HEK293 (cell line): ENCODE measurements at regions not wholly inside any gene's neighbourhood (a gene's known extent, or its start where the extent isn't known, plus 50 kb on each side); places are given as distances from the start of the nearest gene placed in this dataset.

Source experiments
- CTCF ChIA-PET: fragments of 350-600 bp; formaldehyde crosslinking; extraction: SDS; loops from one replicate; lab custom pipeline; 2021; ENCODE audit warnings: antibody characterized with exemption; lab: Yijun Ruan, JAX
- POLR2A ChIA-PET: fragments of 300-600 bp; formaldehyde crosslinking; extraction: SDS; loops from one replicate; lab custom pipeline; 2020; ENCODE audit warnings: antibody characterized with exemption, inconsistent platforms; lab: Yijun Ruan, JAX
- H3K27ac ChIP-seq: fragments of 200-500 bp; sonication (Bioruptor generic); 2 replicates; pipeline ENCODE4 v1.5.1; 2014; ENCODE audit warnings: low read depth, low read length, control low read depth, inconsistent platforms; ENCODE audit errors: extremely low read depth
- H3K36me3 ChIP-seq, 2 experiments: fragments of 200-500 bp in 1 of 2; sonication (Bioruptor generic) in 1 of 2; 1 replicate in 1 of 2; 2 replicates in 1 of 2; pipeline ENCODE4 v1.5.1; 2014 to 2017; ENCODE audit warnings: inconsistent platforms in 2 of 2, low read length in 2 of 2; ENCODE audit not compliant: control insufficient read depth in 2 of 2, insufficient read depth in 1 of 2
- H3K4me1 ChIP-seq: fragments of 200-500 bp; sonication (Bioruptor generic); 2 replicates; pipeline ENCODE4 v1.5.1; 2014; ENCODE audit warnings: mild to moderate bottlenecking, low read length, inconsistent platforms; ENCODE audit not compliant: control insufficient read depth, insufficient read depth
- H3K4me3 ChIP-seq: 2 replicates; pipeline ENCODE4 v1.5.1; 2011; ENCODE audit warnings: low read depth, mild to moderate bottlenecking, control low read depth, low read length, moderate library complexity
- H3K9me3 ChIP-seq: fragments of 200-500 bp; sonication (Bioruptor generic); 2 replicates; pipeline ENCODE4 v1.5.1; 2014; ENCODE audit warnings: low read depth, low read length, inconsistent platforms; ENCODE audit not compliant: control insufficient read depth, insufficient read depth
- ELK4 ChIP-seq: IDR thresholded peaks from 2 replicates; pipeline ENCODE4 v1.6.1; 2011; ENCODE audit warnings: mild to moderate bottlenecking, low read depth, low read length, borderline replicate concordance
- KLF10 ChIP-seq: fragments of 450-650 bp; IDR thresholded peaks from 2 replicates; pipeline ENCODE4 v1.5.1; 2018; ENCODE audit warnings: missing biosample characterization, mild to moderate bottlenecking, missing genetic modification characterization
- KLF7 ChIP-seq: fragments of 450-650 bp; formaldehyde crosslinking; IDR thresholded peaks from 2 replicates; pipeline ENCODE4 v1.5.1; 2016; ENCODE audit warnings: missing biosample characterization, missing genetic modification characterization, borderline replicate concordance
- OVOL3 ChIP-seq: fragments of 450-650 bp; formaldehyde crosslinking; IDR thresholded peaks from 2 replicates; pipeline ENCODE4 v1.5.1; 2016; ENCODE audit warnings: missing biosample characterization, missing genetic modification characterization
- PATZ1 ChIP-seq: fragments of 450-650 bp; formaldehyde crosslinking; IDR thresholded peaks from 2 replicates; pipeline ENCODE4 v1.5.1; 2016; ENCODE audit warnings: missing biosample characterization, missing genetic modification characterization
- RBAK ChIP-seq: fragments of 450-650 bp; formaldehyde crosslinking; IDR thresholded peaks from 2 replicates; pipeline ENCODE4 v1.5.1; 2016; ENCODE audit warnings: missing biosample characterization, missing genetic modification characterization
- SCRT1 ChIP-seq: fragments of 450-650 bp; formaldehyde crosslinking; IDR thresholded peaks from 2 replicates; pipeline ENCODE4 v1.5.1; 2016; ENCODE audit warnings: missing biosample characterization, missing genetic modification characterization, borderline replicate concordance
- ZBTB10 ChIP-seq: fragments of 450-650 bp; formaldehyde crosslinking; IDR thresholded peaks from 2 replicates; pipeline ENCODE4 v1.5.1; 2016; ENCODE audit warnings: missing biosample characterization, missing genetic modification characterization
- ZFP3 ChIP-seq: fragments of 450-650 bp; formaldehyde crosslinking; IDR thresholded peaks from 2 replicates; pipeline ENCODE4 v1.5.1; 2016; ENCODE audit warnings: low read depth, missing biosample characterization, missing genetic modification characterization
- ZNF112 ChIP-seq: fragments of 450-650 bp; formaldehyde crosslinking; IDR thresholded peaks from 2 replicates; pipeline ENCODE4 v1.5.0; 2017; ENCODE audit warnings: missing biosample characterization, missing genetic modification characterization
- ZNF19 ChIP-seq: fragments of 450-650 bp; formaldehyde crosslinking; IDR thresholded peaks from 2 replicates; pipeline ENCODE4; 2016; ENCODE audit warnings: missing biosample characterization, missing genetic modification characterization, low read depth
- ZNF2 ChIP-seq: fragments of 450-650 bp; formaldehyde crosslinking; IDR thresholded peaks from 2 replicates; pipeline ENCODE4 v1.5.1; 2016; ENCODE audit warnings: missing biosample characterization, missing genetic modification characterization
- ZNF24 ChIP-seq: fragments of 450-650 bp; formaldehyde crosslinking; IDR thresholded peaks from 2 replicates; pipeline ENCODE4 v1.5.1; 2016; ENCODE audit warnings: missing biosample characterization, missing genetic modification characterization
- ZNF248 ChIP-seq: fragments of 450-650 bp; formaldehyde crosslinking; IDR thresholded peaks from 2 replicates; pipeline ENCODE4 v1.5.1; 2017; ENCODE audit warnings: missing biosample characterization, missing genetic modification characterization
- ZNF292 ChIP-seq: fragments of 450-650 bp; formaldehyde crosslinking; IDR thresholded peaks from 2 replicates; pipeline ENCODE4 v1.5.1; 2016; ENCODE audit warnings: low read depth, missing biosample characterization, missing genetic modification characterization, borderline replicate concordance
- ZNF311 ChIP-seq: fragments of 450-650 bp; formaldehyde crosslinking; IDR thresholded peaks from 2 replicates; pipeline ENCODE4 v1.5.1; 2017; ENCODE audit warnings: missing biosample characterization, missing genetic modification characterization, borderline replicate concordance
- ZNF426 ChIP-seq: fragments of 450-650 bp; formaldehyde crosslinking; IDR thresholded peaks from 2 replicates; pipeline ENCODE4 v1.5.1; 2017; ENCODE audit warnings: missing biosample characterization, missing genetic modification characterization, mild to moderate bottlenecking, inconsistent platforms, moderate library complexity
- ZNF449 ChIP-seq: fragments of 450-650 bp; formaldehyde crosslinking; IDR thresholded peaks from 2 replicates; pipeline ENCODE4 v1.5.1; 2017; ENCODE audit warnings: missing biosample characterization, mild to moderate bottlenecking, missing genetic modification characterization, moderate library complexity
- ZNF473 ChIP-seq: fragments of 450-650 bp; formaldehyde crosslinking; IDR thresholded peaks from 2 replicates; pipeline ENCODE4 v1.5.1; 2017; ENCODE audit warnings: missing biosample characterization, missing genetic modification characterization
- ZNF513 ChIP-seq: fragments of 450-650 bp; IDR thresholded peaks from 2 replicates; pipeline ENCODE4 v1.5.1; 2018; ENCODE audit warnings: missing biosample characterization, missing genetic modification characterization
- ZNF544 ChIP-seq: fragments of 450-650 bp; formaldehyde crosslinking; IDR thresholded peaks from 2 replicates; pipeline ENCODE4 v1.5.0; 2017; ENCODE audit warnings: missing biosample characterization, missing genetic modification characterization
- ZNF596 ChIP-seq: fragments of 450-650 bp; IDR thresholded peaks from 2 replicates; pipeline ENCODE4 v1.5.0; 2018; ENCODE audit warnings: missing biosample characterization, mild to moderate bottlenecking, missing genetic modification characterization, moderate library complexity
- ZNF623 ChIP-seq: fragments of 450-650 bp; formaldehyde crosslinking; IDR thresholded peaks from 2 replicates; pipeline ENCODE4 v1.5.1; 2016; ENCODE audit warnings: missing biosample characterization, missing genetic modification characterization
- ZNF629 ChIP-seq: fragments of 450-650 bp; formaldehyde crosslinking; IDR thresholded peaks from 2 replicates; pipeline ENCODE4 v1.5.1; 2017; ENCODE audit warnings: missing biosample characterization, missing genetic modification characterization
- ZSCAN18 ChIP-seq: fragments of 450-650 bp; formaldehyde crosslinking; IDR thresholded peaks from 2 replicates; pipeline ENCODE4 v1.5.1; 2016; ENCODE audit warnings: missing biosample characterization, missing genetic modification characterization
- ZSCAN5A ChIP-seq: fragments of 450-650 bp; formaldehyde crosslinking; IDR thresholded peaks from 2 replicates; pipeline ENCODE4 v1.5.1; 2016; ENCODE audit warnings: missing biosample characterization, missing genetic modification characterization

- TF ChIP-seq ZNF544 (no peak), ZNF292 (no peak), OVOL3 (tag by site-specific recombination) (no peak), ZNF449 (tag by site-specific recombination) (no peak), ZNF473 (tag by site-specific recombination) (no peak), ZNF248 (tag by site-specific recombination) (no peak), ZNF623 (no peak), ZNF513 (tag by site-specific recombination) (no peak), PATZ1 (tag by site-specific recombination) (no peak)
Measured at GRCh38 chr15:70194266-70194665, 96.5 kb upstream of the TLE3 start (continued).

- POLR2A ChIA-PET = no interaction called here
- H3K27ac ChIP-seq = no peak overlapping the region
- peaks cover 25% of the 10 kb centered on the region for H3K4me1 ChIP-seq
- peaks cover 4% of the 10 kb centered on the region for H3K9me3 ChIP-seq
- CTCF ChIA-PET = interaction anchor here (0.7 to 3.4 kb wide), 3 partner anchors 12 to 364 kb away, joined by 3 to 10 read pairs (median 3); no protein-coding TSS in a partner anchor
- H3K36me3 ChIP-seq = no peaks in the 10 kb centered on the region
- TF ChIP-seq ZNF112 (no peak), SCRT1 (no peak), ZNF426 (tag by site-specific recombination) (no peak), ZNF311 (no peak), ZFP3 (tag by site-specific recombination) (no peak), ZNF19 (tag by site-specific recombination) (no peak), ZNF2 (tag by site-specific recombination) (no peak), RBAK (no peak), KLF7 (tag by site-specific recombination) (no peak), ZSCAN5A (tag by site-specific recombination) (no peak), ZBTB10 (no peak), ZNF596 (tag by site-specific recombination) (no peak), ELK4 (no peak), KLF10 (tag by site-specific recombination) (no peak), ZNF24 (tag by site-specific recombination) (no peak), ZSCAN18 (no peak), ZNF629 (no peak)
- no peak overlapping the region for H3K4me3 ChIP-seq
Measured at GRCh38 chr15:70193734-70194133, 96.0 kb upstream of the TLE3 start.
